B cell (primary cell): ENCODE measurements at regions not wholly inside any gene's neighbourhood (a gene's known extent, or its start where the extent isn't known, plus 50 kb on each side); places are given as distances from the start of the nearest gene placed in this dataset.

Source experiments
- CTCF ChIP-seq: fragments of 200-600 bp; IDR thresholded peaks from one replicate; pipeline ENCODE4 v1.8.0; 2022; ENCODE audit warnings: antibody characterized with exemption, mild to moderate bottlenecking
- EZH2 ChIP-seq: IDR thresholded peaks from 2 replicates; pipeline ENCODE4 v1.6.1; 2012; ENCODE audit warnings: borderline replicate concordance, low read depth, mild to moderate bottlenecking, moderate library complexity, low read length; ENCODE audit not compliant: insufficient read depth, poor library complexity, severe bottlenecking

- TF ChIP-seq CTCF (no peak), EZH2 (no peak)
These were observed 172.4 kb downstream of the ABCA8 start for GRCh38 chr17:68782789-68783188.
